ENCODE measurements at regions not wholly inside any gene's neighbourhood (a gene's known extent, or its start where the extent isn't known, plus 50 kb on each side); places are given as distances from the start of the nearest gene placed in this dataset.

DNA sequence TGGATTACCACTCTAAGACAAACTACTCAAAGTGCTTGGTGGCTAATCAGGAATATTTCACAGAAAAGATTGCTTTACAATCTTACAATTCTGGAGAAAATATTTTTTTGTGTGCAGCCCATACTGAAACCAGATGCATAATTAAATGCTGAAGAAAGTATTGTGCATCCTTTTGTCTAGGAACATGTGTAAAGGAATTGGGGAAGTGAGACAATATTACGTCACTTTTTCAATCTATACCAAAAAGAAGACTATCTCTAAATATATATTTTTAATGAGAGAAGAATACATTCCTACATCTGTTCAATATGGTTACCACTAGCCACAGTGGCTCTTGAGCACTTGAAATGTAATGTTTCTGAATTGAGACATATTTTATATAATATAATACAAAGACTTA lies 992.5 kb upstream of the ADGRB3 start:
- TF ChIP-seq, protein P1, sequence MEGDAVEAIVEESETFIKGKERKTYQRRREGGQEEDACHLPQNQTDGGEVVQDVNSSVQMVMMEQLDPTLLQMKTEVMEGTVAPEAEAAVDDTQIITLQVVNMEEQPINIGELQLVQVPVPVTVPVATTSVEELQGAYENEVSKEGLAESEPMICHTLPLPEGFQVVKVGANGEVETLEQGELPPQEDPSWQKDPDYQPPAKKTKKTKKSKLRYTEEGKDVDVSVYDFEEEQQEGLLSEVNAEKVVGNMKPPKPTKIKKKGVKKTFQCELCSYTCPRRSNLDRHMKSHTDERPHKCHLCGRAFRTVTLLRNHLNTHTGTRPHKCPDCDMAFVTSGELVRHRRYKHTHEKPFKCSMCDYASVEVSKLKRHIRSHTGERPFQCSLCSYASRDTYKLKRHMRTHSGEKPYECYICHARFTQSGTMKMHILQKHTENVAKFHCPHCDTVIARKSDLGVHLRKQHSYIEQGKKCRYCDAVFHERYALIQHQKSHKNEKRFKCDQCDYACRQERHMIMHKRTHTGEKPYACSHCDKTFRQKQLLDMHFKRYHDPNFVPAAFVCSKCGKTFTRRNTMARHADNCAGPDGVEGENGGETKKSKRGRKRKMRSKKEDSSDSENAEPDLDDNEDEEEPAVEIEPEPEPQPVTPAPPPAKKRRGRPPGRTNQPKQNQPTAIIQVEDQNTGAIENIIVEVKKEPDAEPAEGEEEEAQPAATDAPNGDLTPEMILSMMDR (IDR thresholded peaks at IDR 0.05): no peak
- TF ChIP-seq POLR2A (IDR thresholded peaks at IDR 0.05; ENCODE audit: low read length) (no peak), MAZ (IDR thresholded peaks at IDR 0.05; ENCODE audit: borderline replicate concordance, low read depth, low read length) (no peak), RCOR1 (IDR thresholded peaks at IDR 0.05; ENCODE audit: low read depth, low read length) (no peak), RAD21 (conservative IDR thresholded peaks at IDR 0.05 in 1 of 2, IDR thresholded peaks at IDR 0.05 in 1 of 2) (no peak), ZFP36 (IDR thresholded peaks at IDR 0.05; ENCODE audit: borderline replicate concordance, partially characterized antibody) (no peak), CEBPB (IDR thresholded peaks at IDR 0.05) (no peak), NPAS2 (CRISPR knock-in tag; IDR thresholded peaks at IDR 0.05; ENCODE audit: borderline replicate concordance) (no peak)
- TF ChIP-seq, protein P2, sequence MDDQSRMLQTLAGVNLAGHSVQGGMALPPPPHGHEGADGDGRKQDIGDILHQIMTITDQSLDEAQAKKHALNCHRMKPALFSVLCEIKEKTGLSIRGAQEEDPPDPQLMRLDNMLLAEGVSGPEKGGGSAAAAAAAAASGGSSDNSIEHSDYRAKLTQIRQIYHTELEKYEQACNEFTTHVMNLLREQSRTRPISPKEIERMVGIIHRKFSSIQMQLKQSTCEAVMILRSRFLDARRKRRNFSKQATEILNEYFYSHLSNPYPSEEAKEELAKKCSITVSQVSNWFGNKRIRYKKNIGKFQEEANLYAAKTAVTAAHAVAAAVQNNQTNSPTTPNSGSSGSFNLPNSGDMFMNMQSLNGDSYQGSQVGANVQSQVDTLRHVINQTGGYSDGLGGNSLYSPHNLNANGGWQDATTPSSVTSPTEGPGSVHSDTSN (IDR thresholded peaks at IDR 0.05): no peak

All from A549 (cell line).